ENCODE measurements at regions not wholly inside any gene's neighbourhood (a gene's known extent, or its start where the extent isn't known, plus 50 kb on each side); places are given as distances from the start of the nearest gene placed in this dataset.
"Not testable (repeated sequence)": the region's sequence is repeated elsewhere in the genome, so short reads cannot be mapped to it uniquely, and the experiment has no call there.

DNA sequence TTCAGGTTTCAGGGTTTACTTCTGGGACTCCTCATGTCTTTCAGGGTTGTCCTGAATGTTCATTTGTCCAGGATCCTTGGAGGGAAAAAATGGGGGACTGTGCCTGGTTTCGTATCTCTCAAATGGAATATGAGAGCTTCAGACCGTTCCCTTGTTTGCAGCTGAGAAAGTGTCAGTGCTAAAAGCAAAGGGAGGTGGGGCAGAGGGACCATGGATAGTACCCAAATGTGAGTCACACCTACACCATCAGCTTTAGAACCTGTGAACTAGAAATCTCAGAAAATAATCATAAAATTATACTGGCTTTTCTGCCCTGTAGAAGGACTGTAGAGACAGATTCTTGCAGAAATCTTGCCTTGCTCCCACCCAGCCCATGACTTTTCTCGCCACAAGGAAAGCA, 84.3 kb upstream of the TAF11L2 start:
- no peak overlapping the region for H3K27ac ChIP-seq
- no peaks in the 10 kb centered on the region for H3K9me3 ChIP-seq
- H3K4me1 ChIP-seq = no peaks in the 10 kb centered on the region
- intact Hi-C loops (cut with DNase I) = no loop called here
- no peak for DNase-seq (ENCODE audit: extremely low spot score in 2 of 2)
- H3K4me3 ChIP-seq = no peak overlapping the region
- no peak for TF ChIP-seq POLR2AphosphoS5 (IDR thresholded peaks at IDR 0.05; ENCODE audit: insufficient read depth in 1 of 2, low read depth in 1 of 2)
- no peak for TF ChIP-seq POLR2A (IDR thresholded peaks at IDR 0.05)
- TF ChIP-seq, protein P1, sequence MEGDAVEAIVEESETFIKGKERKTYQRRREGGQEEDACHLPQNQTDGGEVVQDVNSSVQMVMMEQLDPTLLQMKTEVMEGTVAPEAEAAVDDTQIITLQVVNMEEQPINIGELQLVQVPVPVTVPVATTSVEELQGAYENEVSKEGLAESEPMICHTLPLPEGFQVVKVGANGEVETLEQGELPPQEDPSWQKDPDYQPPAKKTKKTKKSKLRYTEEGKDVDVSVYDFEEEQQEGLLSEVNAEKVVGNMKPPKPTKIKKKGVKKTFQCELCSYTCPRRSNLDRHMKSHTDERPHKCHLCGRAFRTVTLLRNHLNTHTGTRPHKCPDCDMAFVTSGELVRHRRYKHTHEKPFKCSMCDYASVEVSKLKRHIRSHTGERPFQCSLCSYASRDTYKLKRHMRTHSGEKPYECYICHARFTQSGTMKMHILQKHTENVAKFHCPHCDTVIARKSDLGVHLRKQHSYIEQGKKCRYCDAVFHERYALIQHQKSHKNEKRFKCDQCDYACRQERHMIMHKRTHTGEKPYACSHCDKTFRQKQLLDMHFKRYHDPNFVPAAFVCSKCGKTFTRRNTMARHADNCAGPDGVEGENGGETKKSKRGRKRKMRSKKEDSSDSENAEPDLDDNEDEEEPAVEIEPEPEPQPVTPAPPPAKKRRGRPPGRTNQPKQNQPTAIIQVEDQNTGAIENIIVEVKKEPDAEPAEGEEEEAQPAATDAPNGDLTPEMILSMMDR (IDR thresholded peaks at IDR 0.05) = no peak
- no peaks in the 10 kb centered on the region for H3K36me3 ChIP-seq
- H3K27me3 ChIP-seq = no peaks in the 10 kb centered on the region

DNA sequence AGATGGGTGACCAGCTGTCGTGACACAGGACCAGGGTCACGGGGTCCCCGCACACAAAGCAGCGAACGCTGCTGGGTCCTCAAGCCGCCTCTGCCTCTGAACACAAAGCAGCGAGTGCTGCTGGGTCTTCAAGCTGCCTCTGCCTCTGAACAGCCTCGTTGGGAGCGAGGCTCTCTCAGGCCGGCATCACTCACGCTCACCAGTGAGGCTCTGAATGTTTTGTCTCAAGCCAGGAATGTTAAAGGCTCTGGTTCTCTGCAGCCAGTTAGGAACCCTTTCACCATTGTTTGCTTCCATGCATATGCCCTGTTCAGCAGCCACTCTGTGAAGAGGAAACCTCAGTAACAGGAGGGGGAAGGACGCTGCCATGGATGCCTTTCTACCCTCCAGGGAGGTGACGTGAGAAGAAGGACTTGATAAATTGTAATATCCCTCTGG, 82.7 kb upstream of the TAF11L2 start:
- Histone ChIP-seq H3K36me3 (no peaks in the 10 kb centered on the region), H3K9me3 (no peaks in the 10 kb centered on the region), H3K27me3 (no peaks in the 10 kb centered on the region), H3K4me3 (no peak overlapping the region), H3K4me1 (no peaks in the 10 kb centered on the region), H3K27ac (no peak overlapping the region)
- intact Hi-C loops (cut with DNase I) = no loop called here
- no peak for DNase-seq (ENCODE audit: extremely low spot score in 2 of 2)
- TF ChIP-seq POLR2AphosphoS5 (IDR thresholded peaks at IDR 0.05; ENCODE audit: insufficient read depth in 1 of 2, low read depth in 1 of 2) = no peak
- TF ChIP-seq, protein P1 (IDR thresholded peaks at IDR 0.05) = no peak
- no peak for TF ChIP-seq POLR2A (IDR thresholded peaks at IDR 0.05)

DNA sequence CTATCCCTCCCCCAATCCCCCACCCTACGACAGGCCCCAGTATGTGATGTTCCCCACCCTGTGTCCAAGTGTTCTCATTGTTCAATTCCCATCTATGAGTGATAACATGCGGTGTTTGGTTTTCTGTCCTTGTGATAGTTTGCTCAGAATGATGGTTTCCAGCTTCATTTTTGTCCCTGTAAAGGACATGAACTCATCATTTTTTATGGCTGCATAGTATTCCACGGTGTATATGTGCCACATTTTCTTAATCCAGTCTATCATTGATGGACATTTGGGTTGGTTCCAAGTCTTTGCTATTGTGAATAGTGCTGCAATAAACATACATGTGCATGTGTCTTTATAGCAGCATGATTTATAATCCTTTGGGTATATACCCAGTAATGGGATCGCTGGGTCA, 81.7 kb upstream of the TAF11L2 start:
- H3K4me3 ChIP-seq; DNase-seq (ENCODE audit: extremely low spot score in 2 of 2); H3K27ac ChIP-seq; H3K4me1 ChIP-seq; intact Hi-C loops (cut with DNase I); H3K36me3 ChIP-seq; H3K27me3 ChIP-seq; H3K9me3 ChIP-seq: not testable (repeated sequence)

DNA sequence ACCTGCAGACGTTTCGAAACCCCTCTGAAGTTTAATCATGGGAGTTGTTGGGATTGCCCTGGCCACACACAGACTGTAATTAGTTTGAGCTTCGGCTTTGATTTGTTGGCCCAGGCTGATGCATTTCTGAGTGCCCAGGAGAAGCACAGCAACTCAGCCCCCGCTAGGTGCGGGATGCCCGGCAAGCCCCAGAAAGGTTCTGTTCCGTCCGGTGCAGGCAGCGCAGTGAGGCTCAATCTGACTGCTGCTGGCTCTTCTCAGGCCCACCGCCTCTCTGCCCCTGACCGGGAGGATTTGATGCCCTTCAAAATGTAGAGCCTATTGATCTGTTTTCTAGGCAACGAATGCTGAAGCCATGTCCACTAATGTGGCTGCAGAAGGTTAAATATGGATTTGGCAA, 73.4 kb upstream of the TAF11L2 start:
- intact Hi-C loops (cut with DNase I) = no loop called here
- DNase-seq (ENCODE audit: extremely low spot score in 2 of 2) = no peak

DNA sequence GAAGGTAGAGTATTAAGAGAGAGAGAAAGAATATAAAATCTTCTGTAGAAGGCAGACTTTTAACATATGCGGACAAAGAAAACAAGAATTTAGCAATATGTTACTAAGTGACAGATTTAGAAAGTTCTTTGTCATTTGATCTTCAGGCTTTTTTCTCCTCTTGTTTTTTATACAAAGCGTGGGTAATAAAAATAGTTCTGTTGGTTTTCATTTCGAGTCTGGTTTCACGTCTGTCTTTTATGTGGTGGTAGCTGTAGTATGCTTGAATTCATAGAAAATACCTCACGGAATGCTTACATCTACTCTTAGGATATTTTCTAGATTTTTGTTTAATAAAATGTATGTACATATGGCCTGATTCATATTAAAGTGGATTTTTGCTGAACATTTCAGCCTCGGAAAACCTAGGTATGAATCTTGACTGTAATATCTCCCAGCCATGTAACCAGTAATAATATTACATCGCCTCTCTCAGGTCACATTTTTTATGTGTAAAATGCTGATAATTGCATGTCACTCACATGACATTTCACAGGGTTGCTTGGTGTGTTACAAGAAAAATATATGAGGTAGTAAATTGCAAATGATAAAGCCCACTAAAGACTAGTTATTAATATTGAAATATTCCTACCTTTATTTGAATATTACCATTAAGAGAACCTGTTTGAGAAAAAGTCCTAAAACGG, 72.5 kb upstream of the TAF11L2 start:
- DNase-seq (ENCODE audit: extremely low spot score in 2 of 2) = no peak
- Histone ChIP-seq H3K27ac (no peak overlapping the region), H3K36me3 (no peaks in the 10 kb centered on the region), H3K4me1 (no peaks in the 10 kb centered on the region), H3K9me3 (no peaks in the 10 kb centered on the region), H3K27me3 (no peaks in the 10 kb centered on the region), H3K4me3 (no peak overlapping the region)
- intact Hi-C loops (cut with DNase I) = no loop called here
- TF ChIP-seq, protein P1 (IDR thresholded peaks at IDR 0.05) = no peak
- TF ChIP-seq POLR2AphosphoS5 (IDR thresholded peaks at IDR 0.05; ENCODE audit: insufficient read depth in 1 of 2, low read depth in 1 of 2) (no peak), POLR2A (IDR thresholded peaks at IDR 0.05) (no peak)

More for the DNA sequence above, 73.4 kb upstream of the TAF11L2 start:
- no peak overlapping the region for H3K4me3 ChIP-seq
- no peaks in the 10 kb centered on the region for H3K27me3 ChIP-seq
- H3K27ac ChIP-seq = no peak overlapping the region
- no peaks in the 10 kb centered on the region for H3K4me1 ChIP-seq
- H3K9me3 ChIP-seq = no peaks in the 10 kb centered on the region
- H3K36me3 ChIP-seq = no peaks in the 10 kb centered on the region
- TF ChIP-seq POLR2A (IDR thresholded peaks at IDR 0.05) (no peak), POLR2AphosphoS5 (IDR thresholded peaks at IDR 0.05; ENCODE audit: insufficient read depth in 1 of 2, low read depth in 1 of 2) (no peak)
- TF ChIP-seq, protein P1 (IDR thresholded peaks at IDR 0.05) = no peak
